ENCODE measurements at regions not wholly inside any gene's neighbourhood (a gene's known extent, or its start where the extent isn't known, plus 50 kb on each side); places are given as distances from the start of the nearest gene placed in this dataset.

DNA sequence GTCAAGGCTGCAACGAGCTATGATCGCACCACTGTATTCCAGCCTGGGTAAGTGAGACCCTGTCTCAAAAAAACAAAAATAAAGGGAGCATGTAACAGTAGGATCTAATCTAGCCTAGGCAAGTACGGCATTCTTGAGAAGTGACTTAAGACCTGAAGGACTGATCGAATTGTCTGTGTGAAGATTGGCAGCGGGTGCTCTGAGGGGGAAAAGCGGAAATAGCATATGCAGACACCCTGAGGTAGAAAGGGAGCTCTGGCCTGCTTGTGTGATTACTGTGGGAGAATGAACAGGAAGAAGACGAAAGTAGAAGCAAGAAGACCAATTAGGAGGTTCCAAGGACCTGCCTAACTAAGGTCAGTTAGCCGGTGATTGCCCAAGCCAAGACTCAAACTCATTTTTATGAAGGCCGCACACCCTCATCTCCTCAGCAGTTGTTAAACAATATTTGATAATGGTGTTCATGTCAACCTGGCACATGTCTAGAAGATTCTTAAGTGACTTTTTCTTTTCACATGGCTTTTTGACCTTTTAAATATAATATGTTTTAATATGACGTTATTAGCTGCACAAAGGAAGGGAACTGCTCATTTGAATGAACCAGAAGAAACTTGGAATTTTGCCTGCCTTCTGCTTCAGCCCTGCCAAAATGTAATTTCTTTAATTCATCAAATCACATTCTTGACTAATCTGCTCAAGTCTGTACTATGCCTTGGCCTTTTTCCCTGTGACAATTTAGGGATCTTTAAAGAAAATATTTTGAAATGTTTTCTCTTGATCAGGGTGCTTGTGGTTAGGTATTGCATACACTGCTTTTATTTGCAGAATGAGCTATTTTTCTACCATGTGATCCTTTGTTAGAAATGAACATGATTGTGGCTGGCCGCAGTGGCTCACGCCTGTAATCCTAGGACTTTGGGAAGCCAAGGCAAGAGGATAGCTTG lies 289.2 kb upstream of the DMRT1 start:
- no peak for DNase-seq (ENCODE audit: low read depth)

GRCh38 chr9:555493-555892 lies 286.0 kb upstream of the DMRT1 start:
- DNase-seq (ENCODE audit: low read depth), result no peak

DNA sequence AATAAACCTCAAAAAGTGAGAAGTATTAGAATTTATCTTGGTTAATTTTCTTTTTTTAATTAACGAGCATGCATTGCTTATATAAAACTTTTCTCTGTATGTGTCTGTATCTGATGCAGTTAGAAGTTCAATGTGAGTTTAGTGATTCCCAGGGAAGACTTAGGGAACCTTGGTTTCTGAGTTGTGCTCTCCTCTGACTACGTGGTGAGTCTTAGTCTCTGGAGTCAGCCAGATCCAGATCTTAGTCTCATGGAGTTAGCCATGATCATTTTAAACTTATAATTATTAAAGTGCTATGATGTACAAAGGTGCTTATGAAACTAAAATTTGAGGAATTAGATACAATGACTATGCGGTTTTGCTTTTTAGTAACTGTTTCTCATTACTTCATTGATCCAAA lies 285.3 kb upstream of the DMRT1 start:
- DNase-seq (ENCODE audit: low read depth), result no peak

GRCh38 chr9:556675-557074 lies 284.8 kb upstream of the DMRT1 start:
- DNase-seq (ENCODE audit: low read depth), result no peak

- DNase-seq (ENCODE audit: low read depth), result no peak
These were observed 283.8 kb upstream of the DMRT1 start for GRCh38 chr9:557601-558201.

- no peak for DNase-seq (ENCODE audit: low read depth)
These were observed 280.1 kb upstream of the DMRT1 start for GRCh38 chr9:561427-561826.

- DNase-seq (ENCODE audit: low read depth), result no peak
These were observed 278.3 kb upstream of the DMRT1 start for GRCh38 chr9:563200-563599.

- DNase-seq (ENCODE audit: low read depth), result no peak
These were observed 276.0 kb upstream of the DMRT1 start for GRCh38 chr9:565528-565927.

DNA sequence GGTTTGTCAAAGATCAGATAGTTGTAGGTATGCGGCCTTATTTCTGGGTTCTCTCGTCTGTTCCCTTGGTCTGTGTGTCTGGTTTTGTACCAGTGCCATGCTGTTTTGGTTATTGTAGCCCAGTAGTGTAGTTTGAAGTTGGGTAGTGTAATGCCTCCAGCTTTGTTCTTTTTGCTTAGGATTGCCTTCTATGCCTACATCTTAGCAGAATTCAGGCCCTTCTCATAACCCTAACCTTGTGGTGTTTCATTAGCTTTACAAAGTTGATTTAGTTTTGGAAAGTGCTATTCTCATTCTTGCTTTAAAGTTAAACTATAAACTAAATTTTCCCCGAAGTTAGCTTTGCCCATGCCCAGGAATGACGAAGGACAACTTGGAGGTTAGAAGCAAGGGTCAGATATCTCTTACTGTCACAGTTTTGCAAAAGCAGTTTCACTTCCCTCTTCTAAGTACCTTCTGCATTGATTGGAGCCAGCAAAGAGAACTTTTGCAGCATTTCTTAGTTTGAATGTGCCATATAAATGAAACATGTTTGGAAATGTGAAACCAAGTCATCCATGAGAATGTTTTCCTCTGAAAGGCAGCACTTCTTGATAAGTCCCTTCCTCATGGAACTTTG lies 274.3 kb upstream of the DMRT1 start:
- DNase-seq (ENCODE audit: low read depth), result no peak

- DNase-seq (ENCODE audit: low read depth), result no peak
These were observed 273.7 kb upstream of the DMRT1 start for GRCh38 chr9:567747-568305.

- no peak for DNase-seq (ENCODE audit: low read depth)
These were observed 272.2 kb upstream of the DMRT1 start for GRCh38 chr9:569296-569695.

DNA sequence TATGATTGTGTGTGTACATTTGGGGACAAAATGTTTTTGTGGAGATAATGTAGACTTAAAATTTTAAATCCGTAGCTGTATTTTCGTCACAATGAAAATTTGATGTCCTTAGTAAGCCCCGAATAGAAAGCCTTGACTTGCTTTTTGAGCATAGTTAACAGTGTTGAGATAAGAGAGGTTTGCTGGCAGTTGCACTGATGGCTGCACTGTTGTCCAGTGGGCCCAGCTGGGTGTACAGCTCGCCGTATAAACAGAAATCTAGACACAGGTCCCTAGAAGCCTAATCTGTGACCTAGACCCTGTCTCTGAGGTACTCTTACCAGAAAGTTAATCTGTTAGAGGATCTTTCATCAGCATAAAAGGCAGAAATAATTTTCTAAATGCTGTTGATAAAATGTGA lies 271.3 kb upstream of the DMRT1 start:
- no peak for DNase-seq (ENCODE audit: low read depth)

- DNase-seq (ENCODE audit: low read depth), result no peak
These were observed 270.4 kb upstream of the DMRT1 start for GRCh38 chr9:571066-571465.

GRCh38 chr9:571741-572140 lies 269.8 kb upstream of the DMRT1 start:
- DNase-seq (ENCODE audit: low read depth), result no peak

- no peak for DNase-seq (ENCODE audit: low read depth)
These were observed 267.6 kb upstream of the DMRT1 start for GRCh38 chr9:573691-574410.

GRCh38 chr9:575139-575538 lies 266.4 kb upstream of the DMRT1 start:
- no peak for DNase-seq (ENCODE audit: low read depth)

GRCh38 chr9:580652-581342 lies 260.7 kb upstream of the DMRT1 start:
- DNase-seq (ENCODE audit: low read depth), result no peak

GRCh38 chr9:581673-582497 lies 259.6 kb upstream of the DMRT1 start:
- no peak for DNase-seq (ENCODE audit: low read depth)

DNA sequence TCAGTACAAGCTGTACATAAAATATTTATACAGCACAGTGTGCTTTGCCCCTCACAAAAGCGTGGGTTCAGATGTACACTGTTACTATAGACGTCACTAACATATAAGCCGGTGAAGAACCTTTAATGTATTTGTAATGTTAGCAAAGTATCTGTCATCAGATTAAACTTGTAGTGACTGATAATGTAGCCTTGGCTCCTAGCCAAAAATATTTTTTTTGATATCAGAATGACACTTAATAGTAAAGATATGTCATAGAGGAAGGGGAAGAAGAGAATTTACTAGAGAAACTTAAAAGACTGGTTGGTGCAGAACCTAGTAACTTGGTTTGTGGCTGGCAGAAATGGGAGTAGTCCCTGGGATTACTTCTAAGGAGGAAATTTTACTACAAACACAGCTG lies 258.7 kb upstream of the DMRT1 start:
- DNase-seq (ENCODE audit: low read depth), result no peak

DNA sequence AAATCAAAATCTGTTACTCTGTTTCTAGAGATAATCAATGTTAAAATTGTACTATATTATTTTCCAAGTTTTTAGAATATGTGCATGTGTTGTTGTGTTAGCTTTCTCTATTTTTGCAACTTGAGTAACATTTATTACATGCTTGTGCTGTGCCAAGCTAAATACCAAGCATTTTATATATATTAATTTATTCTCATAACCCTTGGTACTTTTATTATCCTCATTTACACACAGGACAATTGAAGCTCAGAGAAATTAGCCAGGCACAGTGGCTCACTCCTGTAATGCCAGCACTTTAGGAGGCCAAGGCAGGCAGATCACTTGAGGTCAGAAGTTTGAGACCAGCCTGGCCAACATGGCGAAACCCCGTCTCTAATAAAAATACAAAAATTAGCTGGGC lies 254.0 kb upstream of the DMRT1 start:
- DNase-seq (ENCODE audit: low read depth), result no peak

DNA sequence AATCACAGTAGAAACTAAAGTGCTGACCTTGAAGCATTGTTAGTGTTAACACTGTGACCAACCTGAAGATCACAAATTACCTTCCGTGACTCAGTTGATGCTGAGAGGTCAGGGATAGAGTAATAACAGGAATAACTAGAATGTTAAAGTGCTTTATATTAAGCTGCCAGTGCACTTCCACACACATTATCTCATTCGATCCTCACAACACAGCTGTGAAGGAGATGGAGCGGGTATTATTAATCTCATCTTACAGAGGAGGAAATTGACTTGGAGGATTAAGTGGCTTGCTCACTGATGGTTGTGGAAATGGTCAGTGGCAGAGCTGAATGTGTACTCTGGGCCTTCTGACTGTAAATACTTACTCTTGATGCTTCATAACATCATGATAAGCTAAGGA lies 252.5 kb upstream of the DMRT1 start:
- no peak for DNase-seq (ENCODE audit: low read depth)
